Neural progenitor cell (in vitro differentiated cells): ENCODE measurements at regions not wholly inside any gene's neighbourhood (a gene's known extent, or its start where the extent isn't known, plus 50 kb on each side); places are given as distances from the start of the nearest gene placed in this dataset.

Experiments used
- DNase-seq: peaks from one replicate; pipeline ENCODE4 v3.0.0-alpha.2; 2016; ENCODE audit warnings: low spot score
- H2AFZ ChIP-seq: fragments of 200-600 bp; sonication (generic); replicated peaks from 2 replicates; pipeline ENCODE4 v1.6.1; 2016; ENCODE audit warnings: antibody characterized with exemption
- H3F3A ChIP-seq: fragments of 200-600 bp; sonication (generic); 2 replicates; pipeline ENCODE4 v1.6.1; 2016; ENCODE audit warnings: antibody characterized with exemption, low read depth
- H3K27ac ChIP-seq: fragments of 200-600 bp; sonication (generic); 2 replicates; pipeline ENCODE4 v1.5.1; 2016; ENCODE audit warnings: mild to moderate bottlenecking
- H3K27me3 ChIP-seq: fragments of 200-600 bp; sonication (generic); 2 replicates; pipeline ENCODE4 v1.6.1; 2016; ENCODE audit warnings: mild to moderate bottlenecking, moderate library complexity
- H3K36me3 ChIP-seq: fragments of 200-600 bp; sonication (generic); 2 replicates; pipeline ENCODE4 v1.5.1; 2016
- H3K4me1 ChIP-seq: fragments of 200-600 bp; sonication (generic); 2 replicates; pipeline ENCODE4 v1.6.1; 2016; ENCODE audit warnings: mixed run types
- H3K4me2 ChIP-seq: fragments of 200-600 bp; sonication (generic); 2 replicates; pipeline ENCODE4 v1.6.1; 2016
- H3K4me3 ChIP-seq: fragments of 200-600 bp; sonication (generic); 2 replicates; pipeline ENCODE4 v1.5.1; 2016
- H3K79me2 ChIP-seq: fragments of 200-600 bp; sonication (generic); 2 replicates; pipeline ENCODE4 v1.6.1; 2016; ENCODE audit warnings: low read depth
- H3K9ac ChIP-seq: fragments of 200-600 bp; sonication (generic); 2 replicates; pipeline ENCODE4 v1.6.1; 2016
- H3K9me3 ChIP-seq: fragments of 200-600 bp; sonication (generic); 2 replicates; pipeline ENCODE4 v1.5.1; 2016; ENCODE audit warnings: low read depth
- H4K20me1 ChIP-seq: fragments of 200-600 bp; sonication (generic); 2 replicates; pipeline ENCODE4 v1.6.1; 2016; ENCODE audit warnings: low read depth
- H3K27ac Mint-ChIP-seq: 3 replicates; pipeline ENCODE4 v1.8.0; 2021; ENCODE audit warnings: mixed read lengths
- H3K27me3 Mint-ChIP-seq: 2 replicates; pipeline ENCODE4 v1.8.0; 2022; ENCODE audit warnings: low read depth, mild to moderate bottlenecking, inconsistent platforms, moderate library complexity, mixed read lengths; ENCODE audit not compliant: insufficient read depth
- H3K36me3 Mint-ChIP-seq: 3 replicates; pipeline ENCODE4 v1.8.0; 2021; ENCODE audit warnings: mixed read lengths
- H3K4me1 Mint-ChIP-seq: 3 replicates; pipeline ENCODE4 v1.8.0; 2021; ENCODE audit warnings: mixed read lengths
- H3K4me3 Mint-ChIP-seq: 3 replicates; pipeline ENCODE4 v1.8.0; 2021; ENCODE audit warnings: mild to moderate bottlenecking, moderate library complexity, mixed read lengths
- H3K9me3 Mint-ChIP-seq: 3 replicates; pipeline ENCODE4 v1.8.0; 2020; ENCODE audit warnings: mixed read lengths
- EZH2 ChIP-seq: fragments of 200-600 bp; sonication (generic); IDR thresholded peaks from 2 replicates; pipeline ENCODE4 v1.6.1; 2017; ENCODE audit warnings: antibody characterized with exemption, mild to moderate bottlenecking, moderate library complexity
- EZH2phosphoT487 ChIP-seq: fragments of 200-600 bp; sonication (generic); IDR thresholded peaks from 2 replicates; pipeline ENCODE4 v1.6.1; 2017; ENCODE audit warnings: antibody characterized with exemption
- TF ChIP-seq, protein P1 (sequence below): fragments of 200-600 bp; sonication (generic); IDR thresholded peaks from 2 replicates; pipeline ENCODE4 v1.5.1; 2017; ENCODE audit warnings: antibody characterized with exemption, mild to moderate bottlenecking

- H3F3A ChIP-seq: peaks cover 8% of the 10 kb centered on the region
- no peak for DNase-seq
- no peaks in the 10 kb centered on the region for H4K20me1 ChIP-seq
- H3K27ac ChIP-seq: no peak overlapping the region
- no peaks in the 10 kb centered on the region for H3K9me3 ChIP-seq
- Mint-ChIP-seq H3K4me1 (peaks cover 6% of the 10 kb centered on the region), H3K27ac (peak overlapping the region; percentile 33), H3K27me3 (no peaks in the 10 kb centered on the region), H3K36me3 (no peaks in the 10 kb centered on the region), H3K9me3 (no peaks in the 10 kb centered on the region), H3K4me3 (no peak overlapping the region)
- H3K27me3 ChIP-seq: no peaks in the 10 kb centered on the region
- H3K36me3 ChIP-seq: no peaks in the 10 kb centered on the region
- no peak overlapping the region for H3K4me3 ChIP-seq
- H3K4me2 ChIP-seq: no peak overlapping the region
- H3K4me1 ChIP-seq: peaks cover 12% of the 10 kb centered on the region
- H2AFZ ChIP-seq: no peak overlapping the region
- no peak overlapping the region for H3K9ac ChIP-seq
- TF ChIP-seq, protein P1, sequence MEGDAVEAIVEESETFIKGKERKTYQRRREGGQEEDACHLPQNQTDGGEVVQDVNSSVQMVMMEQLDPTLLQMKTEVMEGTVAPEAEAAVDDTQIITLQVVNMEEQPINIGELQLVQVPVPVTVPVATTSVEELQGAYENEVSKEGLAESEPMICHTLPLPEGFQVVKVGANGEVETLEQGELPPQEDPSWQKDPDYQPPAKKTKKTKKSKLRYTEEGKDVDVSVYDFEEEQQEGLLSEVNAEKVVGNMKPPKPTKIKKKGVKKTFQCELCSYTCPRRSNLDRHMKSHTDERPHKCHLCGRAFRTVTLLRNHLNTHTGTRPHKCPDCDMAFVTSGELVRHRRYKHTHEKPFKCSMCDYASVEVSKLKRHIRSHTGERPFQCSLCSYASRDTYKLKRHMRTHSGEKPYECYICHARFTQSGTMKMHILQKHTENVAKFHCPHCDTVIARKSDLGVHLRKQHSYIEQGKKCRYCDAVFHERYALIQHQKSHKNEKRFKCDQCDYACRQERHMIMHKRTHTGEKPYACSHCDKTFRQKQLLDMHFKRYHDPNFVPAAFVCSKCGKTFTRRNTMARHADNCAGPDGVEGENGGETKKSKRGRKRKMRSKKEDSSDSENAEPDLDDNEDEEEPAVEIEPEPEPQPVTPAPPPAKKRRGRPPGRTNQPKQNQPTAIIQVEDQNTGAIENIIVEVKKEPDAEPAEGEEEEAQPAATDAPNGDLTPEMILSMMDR: no peak
- TF ChIP-seq EZH2 (no peak), EZH2phosphoT487 (no peak)
- H3K79me2 ChIP-seq: no peaks in the 10 kb centered on the region
Measured at GRCh38 chr12:3436461-3437065, 54.4 kb upstream of the PRMT8 start.

- Histone ChIP-seq H3K4me3 (no peak overlapping the region), H3K79me2 (no peaks in the 10 kb centered on the region), H3K4me1 (no peaks in the 10 kb centered on the region), H3K27me3 (no peaks in the 10 kb centered on the region), H2AFZ (no peak overlapping the region), H3K27ac (no peak overlapping the region), H3K9me3 (no peaks in the 10 kb centered on the region), H3K4me2 (no peak overlapping the region), H3F3A (no peaks in the 10 kb centered on the region), H3K9ac (no peak overlapping the region), H3K36me3 (no peaks in the 10 kb centered on the region), H4K20me1 (no peaks in the 10 kb centered on the region)
- Mint-ChIP-seq H3K4me3 (no peak overlapping the region), H3K27ac (no peak overlapping the region), H3K4me1 (peaks cover 3% of the 10 kb centered on the region), H3K27me3 (no peaks in the 10 kb centered on the region), H3K36me3 (no peaks in the 10 kb centered on the region), H3K9me3 (no peaks in the 10 kb centered on the region)
- TF ChIP-seq, protein P1: no peak
- TF ChIP-seq EZH2phosphoT487 (no peak), EZH2 (no peak)
- DNase-seq: no peak
Measured at GRCh38 chr12:3437986-3438385, 53.0 kb upstream of the PRMT8 start.

- H3K4me1 Mint-ChIP-seq: peaks cover 2% of the 10 kb centered on the region
- Histone ChIP-seq H4K20me1 (no peaks in the 10 kb centered on the region), H3K27ac (no peak overlapping the region), H3K9ac (no peak overlapping the region), H3K79me2 (no peaks in the 10 kb centered on the region), H3K4me3 (no peak overlapping the region), H3K9me3 (no peaks in the 10 kb centered on the region), H2AFZ (no peak overlapping the region), H3K4me2 (no peak overlapping the region), H3K4me1 (no peaks in the 10 kb centered on the region), H3F3A (no peaks in the 10 kb centered on the region), H3K27me3 (no peaks in the 10 kb centered on the region), H3K36me3 (no peaks in the 10 kb centered on the region)
- H3K9me3 Mint-ChIP-seq: no peaks in the 10 kb centered on the region
- H3K4me3 Mint-ChIP-seq: no peak overlapping the region
- no peak for DNase-seq
- H3K27ac Mint-ChIP-seq: no peak overlapping the region
- TF ChIP-seq EZH2: no peak
- TF ChIP-seq, protein P1: no peak
- TF ChIP-seq EZH2phosphoT487: no peak
- H3K27me3 Mint-ChIP-seq: no peaks in the 10 kb centered on the region
- H3K36me3 Mint-ChIP-seq: no peaks in the 10 kb centered on the region
Measured at GRCh38 chr12:3438401-3438800, 52.6 kb upstream of the PRMT8 start.
